ENCODE measurements at regions not wholly inside any gene's neighbourhood (a gene's known extent, or its start where the extent isn't known, plus 50 kb on each side); places are given as distances from the start of the nearest gene placed in this dataset.
"Not testable (repeated sequence)": the region's sequence is repeated elsewhere in the genome, so short reads cannot be mapped to it uniquely, and the experiment has no call there.

- not testable (repeated sequence) for DNase-seq (ENCODE audit: low spot score)
Measured at GRCh38 chr6:81344026-81344425, 408.5 kb downstream of the TENT5A start.

GRCh38 chr6:81340946-81341345, 411.5 kb downstream of the TENT5A start:
- DNase-seq (ENCODE audit: low spot score), result no peak

- peak; percentile 63 for DNase-seq (ENCODE audit: low spot score)
Measured at GRCh38 chr6:81331526-81331925, 421.0 kb downstream of the TENT5A start.

- no peak for DNase-seq (ENCODE audit: low spot score)
Measured at GRCh38 chr6:81328700-81329099, 423.8 kb downstream of the TENT5A start.

GRCh38 chr6:81326881-81327561, 425.5 kb downstream of the TENT5A start:
- DNase-seq (ENCODE audit: low spot score), result peak; percentile 8

GRCh38 chr6:81309811-81310210, 442.7 kb downstream of the TENT5A start:
- DNase-seq (ENCODE audit: low spot score), result no peak

GRCh38 chr6:81308577-81309279, 443.8 kb downstream of the TENT5A start:
- DNase-seq (ENCODE audit: low spot score), result no peak

- DNase-seq (ENCODE audit: low spot score), result no peak
Measured at GRCh38 chr6:81307651-81308214, 444.7 kb downstream of the TENT5A start.

GRCh38 chr6:81304466-81304865, 448.0 kb downstream of the TENT5A start:
- DNase-seq (ENCODE audit: low spot score), result no peak

GRCh38 chr6:81300961-81301360, 451.5 kb downstream of the TENT5A start:
- no peak for DNase-seq (ENCODE audit: low spot score)

- DNase-seq (ENCODE audit: low spot score), result no peak
Measured at GRCh38 chr6:81298751-81299150, 453.7 kb downstream of the TENT5A start.

- DNase-seq (ENCODE audit: low spot score), result no peak
Measured at GRCh38 chr6:81295310-81295709, 457.2 kb downstream of the TENT5A start.

GRCh38 chr6:81293896-81294295, 458.6 kb downstream of the TENT5A start:
- no peak for DNase-seq (ENCODE audit: low spot score)

- no peak for DNase-seq (ENCODE audit: low spot score)
Measured at GRCh38 chr6:81289229-81289628, 463.3 kb downstream of the TENT5A start.

- peak; percentile 61 for DNase-seq (ENCODE audit: low spot score)
Measured at GRCh38 chr6:81265106-81265505, 487.4 kb downstream of the TENT5A start.

GRCh38 chr6:81263531-81264168, 488.8 kb downstream of the TENT5A start:
- DNase-seq (ENCODE audit: low spot score), result no peak

GRCh38 chr6:81262656-81263055, 489.8 kb downstream of the TENT5A start:
- DNase-seq (ENCODE audit: low spot score), result no peak

- DNase-seq (ENCODE audit: low spot score), result not testable (repeated sequence)
Measured at GRCh38 chr6:81256223-81256622, 496.3 kb downstream of the TENT5A start.

- no peak for DNase-seq (ENCODE audit: low spot score)
Measured at GRCh38 chr6:81253821-81254220, 498.7 kb downstream of the TENT5A start.

GRCh38 chr6:81252231-81252630, 500.2 kb downstream of the TENT5A start:
- DNase-seq (ENCODE audit: low spot score), result no peak

- DNase-seq (ENCODE audit: low spot score), result no peak
Measured at GRCh38 chr6:81246200-81246599, 506.3 kb downstream of the TENT5A start.

- no peak for DNase-seq (ENCODE audit: low spot score)
Measured at GRCh38 chr6:81242624-81243023, 509.9 kb downstream of the TENT5A start.
